Lower lobe of right lung (tissue), 2 donors: ENCODE measurements at regions not wholly inside any gene's neighbourhood (a gene's known extent, or its start where the extent isn't known, plus 50 kb on each side); places are given as distances from the start of the nearest gene placed in this dataset.

Experiments
- ATAC-seq, 2 donors: fragments of 200-7000 bp; cut with Tn5 transposase; one replicate each; pipeline ENCODE4 v1.9.1; 2020 to 2022; ENCODE audit warnings: mild to moderate bottlenecking in 2 of 2, moderate library complexity in 2 of 2
- DNase-seq: peaks from one replicate; pipeline ENCODE4 v3.0.0-alpha.2; 2020
- H3K27ac ChIP-seq: fragments of 200-600 bp; one replicate; pipeline ENCODE4 v1.8.0; 2022
- H3K27me3 ChIP-seq: fragments of 200-600 bp; one replicate; pipeline ENCODE4 v1.8.0; 2022; ENCODE audit warnings: low read depth
- H3K36me3 ChIP-seq: fragments of 200-600 bp; one replicate; pipeline ENCODE4 v1.8.0; 2022; ENCODE audit warnings: mild to moderate bottlenecking
- H3K4me1 ChIP-seq: fragments of 200-600 bp; one replicate; pipeline ENCODE4 v1.8.0; 2022
- H3K4me3 ChIP-seq: fragments of 200-600 bp; one replicate; pipeline ENCODE4 v1.8.0; 2022; ENCODE audit warnings: mild to moderate bottlenecking
- H3K9me3 ChIP-seq: fragments of 200-600 bp; one replicate; pipeline ENCODE4 v1.8.0; 2022
- intact Hi-C: fragments of 100-400 bp; cut with DNase I; formaldehyde crosslinking; loops from one replicate; pipeline ENCODE4 v1.11.0; 2022
- TF ChIP-seq, protein P1 (sequence below): fragments of 200-600 bp; IDR thresholded peaks from one replicate; pipeline ENCODE4 v1.8.0; 2022; ENCODE audit warnings: antibody characterized with exemption, mild to moderate bottlenecking
- donor health status: DM: no; HTN: yes; CAD: no; lungs with severe emphysema.

DNA sequence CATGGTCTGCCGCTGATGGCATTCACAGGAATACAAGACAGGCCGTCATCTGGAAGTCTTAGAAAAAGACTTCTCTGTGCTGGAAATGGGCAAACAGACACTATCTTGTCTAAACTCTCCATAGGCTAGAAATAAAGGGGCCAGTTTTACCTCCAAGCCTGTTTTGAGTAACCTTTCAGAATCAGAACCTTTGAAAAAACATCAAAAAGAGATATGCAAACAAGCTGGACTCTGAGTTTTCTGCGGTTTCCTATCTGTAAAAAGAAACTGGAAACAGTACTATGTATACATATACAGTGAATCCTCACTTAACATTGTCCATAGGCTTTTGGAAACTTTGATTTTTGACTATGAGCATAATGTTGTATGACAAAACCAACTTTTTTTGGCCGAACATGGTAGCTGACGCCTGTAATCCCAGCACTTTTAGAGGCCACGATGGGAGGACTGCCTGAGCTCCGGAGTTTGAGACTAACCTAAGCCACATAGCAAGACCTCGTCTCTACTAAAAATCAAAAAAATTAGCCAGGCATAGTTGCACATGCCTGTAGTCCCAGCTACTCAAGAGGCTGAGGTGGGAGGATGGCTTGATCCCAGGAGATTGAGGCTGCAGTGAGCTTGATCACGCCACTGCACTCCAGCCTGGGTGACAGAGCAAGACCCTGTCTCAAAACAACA lies 92.9 kb upstream of the MAX start:
- H3K4me1 ChIP-seq: no peaks in the 10 kb centered on the region
- H3K36me3 ChIP-seq: no peaks in the 10 kb centered on the region
- TF ChIP-seq, protein P1, sequence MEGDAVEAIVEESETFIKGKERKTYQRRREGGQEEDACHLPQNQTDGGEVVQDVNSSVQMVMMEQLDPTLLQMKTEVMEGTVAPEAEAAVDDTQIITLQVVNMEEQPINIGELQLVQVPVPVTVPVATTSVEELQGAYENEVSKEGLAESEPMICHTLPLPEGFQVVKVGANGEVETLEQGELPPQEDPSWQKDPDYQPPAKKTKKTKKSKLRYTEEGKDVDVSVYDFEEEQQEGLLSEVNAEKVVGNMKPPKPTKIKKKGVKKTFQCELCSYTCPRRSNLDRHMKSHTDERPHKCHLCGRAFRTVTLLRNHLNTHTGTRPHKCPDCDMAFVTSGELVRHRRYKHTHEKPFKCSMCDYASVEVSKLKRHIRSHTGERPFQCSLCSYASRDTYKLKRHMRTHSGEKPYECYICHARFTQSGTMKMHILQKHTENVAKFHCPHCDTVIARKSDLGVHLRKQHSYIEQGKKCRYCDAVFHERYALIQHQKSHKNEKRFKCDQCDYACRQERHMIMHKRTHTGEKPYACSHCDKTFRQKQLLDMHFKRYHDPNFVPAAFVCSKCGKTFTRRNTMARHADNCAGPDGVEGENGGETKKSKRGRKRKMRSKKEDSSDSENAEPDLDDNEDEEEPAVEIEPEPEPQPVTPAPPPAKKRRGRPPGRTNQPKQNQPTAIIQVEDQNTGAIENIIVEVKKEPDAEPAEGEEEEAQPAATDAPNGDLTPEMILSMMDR: no peak
- ATAC-seq (no peak), DNase-seq (no peak)
- intact Hi-C loops: no loop called here
- no peak overlapping the region for H3K27ac ChIP-seq
- no peak overlapping the region for H3K4me3 ChIP-seq
- H3K9me3 ChIP-seq: no peaks in the 10 kb centered on the region
- H3K27me3 ChIP-seq: no peaks in the 10 kb centered on the region

DNA sequence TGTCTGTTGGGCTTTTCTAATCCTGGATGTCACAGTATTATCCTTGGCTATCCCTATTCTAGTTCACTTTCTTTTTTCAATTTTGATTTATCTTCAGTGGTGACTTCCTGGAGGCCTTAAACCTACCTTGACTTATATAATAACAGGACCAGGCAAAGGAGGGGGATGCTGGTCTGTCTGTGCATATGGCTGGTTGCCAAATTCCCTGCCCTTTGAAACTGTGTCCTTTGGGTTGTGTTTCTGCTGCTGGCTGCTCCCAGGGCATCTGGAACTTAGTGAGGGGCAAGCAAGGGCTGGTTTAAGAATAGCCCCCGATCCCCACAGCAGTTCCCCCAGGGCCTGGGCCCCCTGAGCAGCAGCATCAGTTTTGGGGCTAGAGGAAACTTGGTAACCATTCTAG lies 96.0 kb upstream of the MAX start:
- H3K9me3 ChIP-seq: no peaks in the 10 kb centered on the region
- intact Hi-C loops: no loop called here
- H3K27ac ChIP-seq: no peak overlapping the region
- H3K27me3 ChIP-seq: no peaks in the 10 kb centered on the region
- no peak overlapping the region for H3K4me3 ChIP-seq
- ATAC-seq (no peak), DNase-seq (no peak)
- no peaks in the 10 kb centered on the region for H3K4me1 ChIP-seq
- no peaks in the 10 kb centered on the region for H3K36me3 ChIP-seq
- TF ChIP-seq, protein P1: no peak

DNA sequence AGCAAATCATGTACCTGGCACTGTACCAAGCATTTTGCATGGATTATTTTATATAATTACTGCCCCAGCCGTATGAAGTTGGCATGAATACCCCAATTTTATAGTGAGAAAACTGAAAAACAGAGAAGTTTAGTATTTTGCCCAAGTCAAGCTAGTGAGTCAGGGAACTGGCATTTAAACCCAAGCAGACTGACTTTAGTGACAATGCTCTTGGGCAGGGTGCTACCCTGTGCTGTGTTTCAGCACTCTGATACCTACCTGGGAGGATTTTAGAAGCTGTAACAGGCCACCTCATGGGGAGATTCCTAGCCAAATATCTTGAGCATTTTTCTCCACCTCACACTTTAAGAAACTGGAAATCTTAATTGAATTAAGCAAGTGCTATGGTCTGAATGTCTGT lies 98.1 kb upstream of the MAX start:
- intact Hi-C loops: no loop called here
- ATAC-seq: no peak
- no peaks in the 10 kb centered on the region for H3K4me1 ChIP-seq
- no peak overlapping the region for H3K4me3 ChIP-seq
- H3K27ac ChIP-seq: no peak overlapping the region
- H3K36me3 ChIP-seq: no peaks in the 10 kb centered on the region
- H3K27me3 ChIP-seq: no peaks in the 10 kb centered on the region
- TF ChIP-seq, protein P1: no peak
- DNase-seq: no peak
- no peaks in the 10 kb centered on the region for H3K9me3 ChIP-seq

DNA sequence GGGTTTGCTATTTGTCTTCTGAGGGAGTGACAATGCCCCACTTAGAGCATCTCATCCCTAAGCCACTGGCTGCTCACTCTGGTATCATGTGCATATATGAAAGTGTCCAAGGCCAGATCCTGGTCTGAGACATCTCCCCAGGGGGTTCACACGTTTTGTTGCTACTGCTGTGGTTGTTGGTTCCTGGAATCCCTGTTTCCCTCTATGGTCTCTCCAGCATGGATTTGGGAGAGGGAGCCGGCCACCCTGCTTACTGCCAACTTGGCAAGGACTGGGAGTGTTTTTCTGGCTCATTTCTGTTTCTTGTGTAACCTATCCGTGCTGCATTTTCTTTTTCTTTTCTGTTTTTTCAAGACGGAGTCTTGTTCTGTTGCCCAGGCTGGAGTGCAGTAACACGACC lies 101.3 kb upstream of the MAX start:
- Histone ChIP-seq H3K4me1 (no peaks in the 10 kb centered on the region), H3K4me3 (no peak overlapping the region), H3K27ac (no peak overlapping the region), H3K9me3 (no peaks in the 10 kb centered on the region), H3K27me3 (no peaks in the 10 kb centered on the region), H3K36me3 (no peaks in the 10 kb centered on the region)
- no peak for DNase-seq
- TF ChIP-seq, protein P1: no peak
- intact Hi-C loops: no loop called here
- ATAC-seq: no peak

DNA sequence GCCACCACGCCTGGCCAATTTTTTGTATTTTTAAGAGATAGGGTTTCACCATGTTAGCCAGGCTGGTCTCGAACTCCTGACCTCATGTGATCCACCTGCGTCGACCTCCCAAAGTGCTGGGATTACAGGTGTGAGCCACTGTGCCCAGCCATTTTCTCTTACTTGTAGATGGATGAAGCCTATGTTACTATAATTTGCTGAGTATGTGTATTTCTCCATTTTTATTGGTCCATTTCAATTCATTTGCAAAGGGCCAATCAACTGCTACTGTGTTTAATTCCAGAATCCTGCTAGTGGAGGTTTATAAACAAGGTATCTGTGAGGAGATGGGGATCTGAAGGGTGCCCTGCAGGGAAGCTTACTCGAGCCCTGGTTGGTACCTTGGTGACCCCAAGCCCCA lies 101.7 kb upstream of the MAX start:
- DNase-seq (no peak), ATAC-seq (no peak)
- Histone ChIP-seq H3K4me1 (no peaks in the 10 kb centered on the region), H3K9me3 (no peaks in the 10 kb centered on the region), H3K36me3 (no peaks in the 10 kb centered on the region), H3K4me3 (no peak overlapping the region), H3K27ac (no peak overlapping the region), H3K27me3 (no peaks in the 10 kb centered on the region)
- TF ChIP-seq, protein P1: no peak
- intact Hi-C loops: no loop called here
